Left kidney (tissue), 1 donor: ENCODE measurements at regions not wholly inside any gene's neighbourhood (a gene's known extent, or its start where the extent isn't known, plus 50 kb on each side); places are given as distances from the start of the nearest gene placed in this dataset.
"Not testable (repeated sequence)": the region's sequence is repeated elsewhere in the genome, so short reads cannot be mapped to it uniquely, and the experiment has no call there.

Source experiments
- DNase-seq: peaks from one replicate; pipeline ENCODE4 v3.0.0-alpha.2; 2013

- no peak for DNase-seq
These were observed 50.3 kb upstream of the KYNU start for GRCh38 chr2:142827170-142827569.

- DNase-seq = no peak
These were observed 51.6 kb upstream of the KYNU start for GRCh38 chr2:142825861-142826260.

GRCh38 chr2:142824756-142825155 lies 52.7 kb upstream of the KYNU start:
- no peak for DNase-seq

- DNase-seq = no peak
These were observed 55.3 kb upstream of the KYNU start for GRCh38 chr2:142822190-142822589.

GRCh38 chr2:142819411-142819810 lies 58.1 kb upstream of the KYNU start:
- DNase-seq = peak; percentile 3

GRCh38 chr2:142815375-142815774 lies 62.1 kb upstream of the KYNU start:
- no peak for DNase-seq

GRCh38 chr2:142813830-142814829 lies 63.3 kb upstream of the KYNU start:
- DNase-seq = no peak

GRCh38 chr2:142811644-142812043 lies 65.8 kb upstream of the KYNU start:
- not testable (repeated sequence) for DNase-seq

GRCh38 chr2:142805244-142805643 lies 72.2 kb upstream of the KYNU start:
- DNase-seq = no peak

- DNase-seq = no peak
These were observed 74.3 kb upstream of the KYNU start for GRCh38 chr2:142803158-142803557.

- DNase-seq = no peak
These were observed 80.9 kb upstream of the KYNU start for GRCh38 chr2:142796588-142796987.

- DNase-seq = peak; percentile 3
These were observed 81.3 kb upstream of the KYNU start for GRCh38 chr2:142796161-142796560.

- DNase-seq = no peak
These were observed 82.6 kb upstream of the KYNU start for GRCh38 chr2:142794850-142795249.

GRCh38 chr2:142792328-142792727 lies 85.1 kb upstream of the KYNU start:
- not testable (repeated sequence) for DNase-seq

GRCh38 chr2:142791335-142791734 lies 86.1 kb upstream of the KYNU start:
- DNase-seq = no peak

GRCh38 chr2:142786918-142787702 lies 90.4 kb upstream of the KYNU start:
- no peak for DNase-seq

- DNase-seq = no peak
These were observed 94.5 kb upstream of the KYNU start for GRCh38 chr2:142782942-142783443.

GRCh38 chr2:142781146-142781545 lies 96.3 kb upstream of the KYNU start:
- no peak for DNase-seq

- DNase-seq = no peak
These were observed 99.2 kb upstream of the KYNU start for GRCh38 chr2:142778289-142778688.

GRCh38 chr2:142777742-142778141 lies 99.7 kb upstream of the KYNU start:
- DNase-seq = no peak

- DNase-seq = no peak
These were observed 107.7 kb upstream of the KYNU start for GRCh38 chr2:142769761-142770160.

GRCh38 chr2:142767847-142768246 lies 109.6 kb upstream of the KYNU start:
- DNase-seq = no peak

- DNase-seq = no peak
These were observed 118.5 kb upstream of the KYNU start for GRCh38 chr2:142758973-142759372.
